Tibial artery (tissue), 4 donors: ENCODE measurements at regions not wholly inside any gene's neighbourhood (a gene's known extent, or its start where the extent isn't known, plus 50 kb on each side); places are given as distances from the start of the nearest gene placed in this dataset.

Experiments
- DNase-seq, 2 donors: peaks; one replicate each; pipeline ENCODE4 v3.0.0-alpha.2; 2019
- H3K27ac ChIP-seq, 2 donors: fragments of 200-600 bp; sonication (generic) in 1 of 2; 1 replicate in 1 of 2; 2 replicates in 1 of 2; pipeline ENCODE4 v1.5.1; 2018 to 2019; ENCODE audit warnings: mild to moderate bottlenecking in 1 of 2
- H3K27me3 ChIP-seq, 2 donors: fragments of 200-600 bp; sonication (generic) in 1 of 2; one replicate each; pipeline versions ENCODE4 v1.5.1 to v1.6.0; 2016 to 2019
- H3K36me3 ChIP-seq, 3 donors: fragments of 200-600 bp; sonication (generic) in 2 of 3; one replicate each; pipeline ENCODE4 v1.5.1; 2016 to 2019; ENCODE audit warnings: mild to moderate bottlenecking in 2 of 3
- H3K4me1 ChIP-seq, 4 donors: fragments of 200-600 bp; sonication (generic) in 2 of 4; 1 replicate in 3 of 4; 2 replicates in 1 of 4; pipeline ENCODE4 v1.5.1; 2016 to 2019
- H3K4me3 ChIP-seq, 2 donors: fragments of 200-600 bp; sonication (generic) in 1 of 2; 1 replicate in 1 of 2; 2 replicates in 1 of 2; pipeline ENCODE4 v1.5.1; 2018 to 2019; ENCODE audit warnings: mild to moderate bottlenecking in 2 of 2
- H3K9me3 ChIP-seq, 3 donors: fragments of 200-600 bp; sonication (generic) in 1 of 3; one replicate each; pipeline ENCODE4 v1.5.1; 2016 to 2019
- CTCF ChIP-seq, 2 experiments: fragments of 200-600 bp in 1 of 2; fragments of 450-650 bp in 1 of 2; IDR thresholded peaks; one replicate each; pipeline ENCODE4 v1.5.1; 2017 to 2019; ENCODE audit warnings: antibody characterized with exemption in 2 of 2, mild to moderate bottlenecking in 1 of 2, moderate library complexity in 1 of 2
- intact Hi-C: fragments of 100-400 bp; cut with DNase I; formaldehyde crosslinking; loops from one replicate; pipeline ENCODE4 v1.15.0; 2023; ENCODE audit warnings: low total_unique reads

DNA sequence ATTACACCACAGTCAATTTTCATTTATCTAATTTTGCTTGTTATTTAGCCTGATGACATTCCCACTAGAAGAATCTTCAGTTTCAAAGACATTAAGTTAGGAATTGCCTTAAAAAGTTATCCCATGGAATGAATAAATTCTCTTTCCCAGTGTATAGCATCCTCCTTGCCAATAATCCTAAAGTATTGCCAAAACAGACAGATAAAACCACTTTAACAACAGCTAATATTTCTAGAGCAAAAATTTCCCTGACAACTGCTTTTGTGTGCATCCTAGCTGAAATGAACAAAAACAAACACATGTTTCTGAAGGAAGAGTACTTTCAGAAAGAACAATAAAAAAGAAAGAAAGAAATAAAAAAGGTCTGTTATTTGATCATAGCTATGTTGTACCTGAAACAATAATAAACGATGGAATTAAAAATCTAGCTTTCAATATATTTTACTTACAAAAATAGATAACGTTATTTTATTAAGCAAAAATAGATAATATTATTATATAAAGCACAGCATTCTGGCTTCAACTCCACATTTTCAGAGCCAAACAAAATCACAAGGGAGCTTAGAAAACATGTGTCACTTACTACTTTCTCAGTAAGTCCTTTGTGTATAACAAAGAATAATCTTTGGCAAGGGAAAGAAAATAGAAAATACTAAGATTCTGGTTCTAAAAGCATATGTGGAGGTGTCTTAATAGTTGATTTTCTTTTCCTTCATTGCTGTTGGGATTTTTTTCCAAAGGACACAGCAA, 939.0 kb upstream of the CRIM1 start:
- no peak for DNase-seq
- no peaks in the 10 kb centered on the region for H3K36me3 ChIP-seq
- intact Hi-C loops = no loop called here

DNA sequence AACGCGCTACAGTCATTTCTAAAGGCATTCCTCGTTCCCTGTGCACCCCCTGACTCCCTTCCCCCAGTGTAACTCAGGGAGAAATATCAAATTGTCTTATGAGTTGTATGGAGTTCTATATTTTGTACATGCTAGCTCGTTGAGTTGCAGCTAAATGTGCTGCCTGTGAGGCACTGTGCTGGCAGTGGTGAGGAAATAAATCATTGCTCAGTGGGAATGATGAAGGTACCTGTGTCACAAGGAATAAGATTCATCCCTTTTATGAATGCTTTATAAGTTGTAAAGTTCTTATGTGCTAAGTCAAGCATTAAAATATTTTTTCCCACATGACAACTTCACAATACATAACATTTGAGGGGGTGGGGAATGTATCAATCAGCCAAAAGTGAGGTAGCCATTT, 939.6 kb upstream of the CRIM1 start:
- intact Hi-C loops = no loop called here
- no peaks in the 10 kb centered on the region for H3K9me3 ChIP-seq
- no peaks in the 10 kb centered on the region for H3K4me1 ChIP-seq
- H3K36me3 ChIP-seq = no peaks in the 10 kb centered on the region
- TF ChIP-seq CTCF (IDR thresholded peaks at IDR 0.05) = no peak
- H3K27me3 ChIP-seq = no peaks in the 10 kb centered on the region
- no peak overlapping the region for H3K4me3 ChIP-seq
- DNase-seq = no peak
- H3K27ac ChIP-seq = no peak overlapping the region

More for the DNA sequence above, 939.0 kb upstream of the CRIM1 start:
- no peaks in the 10 kb centered on the region for H3K9me3 ChIP-seq
- no peaks in the 10 kb centered on the region for H3K4me1 ChIP-seq
- TF ChIP-seq CTCF (IDR thresholded peaks at IDR 0.05) = no peak
- H3K27ac ChIP-seq = no peak overlapping the region
- H3K4me3 ChIP-seq = no peak overlapping the region
- H3K27me3 ChIP-seq = no peaks in the 10 kb centered on the region

DNA sequence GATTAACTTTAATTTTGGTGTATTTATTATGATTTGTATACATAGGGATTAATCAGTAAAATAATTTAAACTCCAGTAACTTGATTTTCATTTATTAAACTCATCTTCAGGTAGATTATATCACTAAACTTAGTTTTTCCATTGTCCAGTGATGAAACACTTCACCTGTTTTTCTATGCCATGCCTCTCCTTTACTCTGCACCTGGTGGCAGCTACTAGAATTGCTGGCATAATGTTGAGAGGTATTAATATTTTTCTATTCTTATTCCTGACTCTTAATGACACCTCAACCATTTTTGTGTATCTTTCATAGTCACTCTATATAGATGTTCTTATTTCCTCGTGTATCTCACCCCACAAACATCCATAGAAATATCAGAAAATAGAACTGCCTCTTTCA, 940.3 kb upstream of the CRIM1 start:
- Histone ChIP-seq H3K27ac (no peak overlapping the region), H3K27me3 (no peaks in the 10 kb centered on the region), H3K9me3 (no peaks in the 10 kb centered on the region), H3K4me1 (no peaks in the 10 kb centered on the region), H3K4me3 (no peak overlapping the region), H3K36me3 (no peaks in the 10 kb centered on the region)
- no peak for DNase-seq
- intact Hi-C loops = no loop called here
- TF ChIP-seq CTCF (IDR thresholded peaks at IDR 0.05) = no peak

GRCh38 chr2:35410431-35411061, 945.0 kb upstream of the CRIM1 start:
- intact Hi-C loops = no loop called here
- DNase-seq = no peak

DNA sequence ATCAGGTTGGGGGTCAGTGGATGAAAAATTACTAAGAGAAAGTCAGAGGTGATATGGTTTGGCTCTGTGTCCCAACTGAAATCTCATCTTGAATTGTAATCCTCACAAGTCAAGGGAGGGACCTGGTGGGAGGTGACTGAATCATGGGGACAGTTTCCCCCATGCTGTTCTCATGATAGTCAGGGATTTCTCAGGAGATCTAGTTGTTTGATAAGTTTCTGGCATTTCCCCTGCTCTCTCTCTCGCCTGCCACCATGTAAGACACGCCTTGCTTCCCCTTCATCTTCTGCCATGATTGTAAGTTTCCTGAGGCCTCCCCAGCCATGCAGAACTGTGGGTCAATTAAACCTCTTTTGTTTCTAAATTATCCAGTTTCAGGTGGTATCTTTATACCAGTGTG, 945.8 kb upstream of the CRIM1 start:
- TF ChIP-seq CTCF (IDR thresholded peaks at IDR 0.05) = no peak
- no peak for DNase-seq
- Histone ChIP-seq H3K4me3 (no peak overlapping the region), H3K27ac (no peak overlapping the region), H3K4me1 (no peaks in the 10 kb centered on the region), H3K27me3 (no peaks in the 10 kb centered on the region), H3K9me3 (no peaks in the 10 kb centered on the region), H3K36me3 (no peaks in the 10 kb centered on the region)
- intact Hi-C loops = no loop called here

More at GRCh38 chr2:35410431-35411061, 945.0 kb upstream of the CRIM1 start:
- peak; percentile 63 to 85 for TF ChIP-seq CTCF (IDR thresholded peaks at IDR 0.05)
- no peaks in the 10 kb centered on the region for H3K27me3 ChIP-seq
- no peak overlapping the region for H3K4me3 ChIP-seq
- no peak overlapping the region for H3K27ac ChIP-seq
- H3K4me1 ChIP-seq = no peaks in the 10 kb centered on the region
- H3K36me3 ChIP-seq = no peaks in the 10 kb centered on the region
- no peaks in the 10 kb centered on the region for H3K9me3 ChIP-seq
